Lung (tissue), 11 donors: ENCODE measurements at regions not wholly inside any gene's neighbourhood (a gene's known extent, or its start where the extent isn't known, plus 50 kb on each side); places are given as distances from the start of the nearest gene placed in this dataset.

ENCODE experiments used
- ATAC-seq: fragments of 200-7000 bp; cut with Tn5 transposase; one replicate; pipeline ENCODE4 v1.9.1; 2020; ENCODE audit warnings: moderate number of reproducible peaks; ENCODE audit not compliant: insufficient read depth, low FRiP score
- DNase-seq, 3 donors: peaks; one replicate each; pipeline ENCODE4 v3.0.0-alpha.2; 2013 to 2017
- H3K27ac ChIP-seq, 2 donors: one replicate each; pipeline ENCODE4 v1.5.1; 2013; ENCODE audit warnings: mild to moderate bottlenecking in 2 of 2, moderate library complexity in 2 of 2, control low read depth in 1 of 2, inconsistent platforms in 1 of 2, low read depth in 1 of 2, low read length in 1 of 2
- H3K27me3 ChIP-seq, 3 donors: one replicate each; pipeline ENCODE4 v1.5.1; 2013; ENCODE audit warnings: low read length in 2 of 3; ENCODE audit not compliant: control insufficient read depth in 3 of 3, insufficient read depth in 3 of 3
- H3K36me3 ChIP-seq, 4 donors: one replicate each; pipeline ENCODE4 v1.5.1; 2013; ENCODE audit warnings: low read length in 4 of 4, mild to moderate bottlenecking in 1 of 4, moderate library complexity in 1 of 4; ENCODE audit not compliant: control insufficient read depth in 4 of 4, insufficient read depth in 4 of 4
- H3K4me1 ChIP-seq, 5 donors: one replicate each; pipeline ENCODE4 v1.5.1; 2013; ENCODE audit warnings: low read length in 5 of 5, mild to moderate bottlenecking in 2 of 5, moderate library complexity in 1 of 5; ENCODE audit not compliant: control insufficient read depth in 5 of 5, insufficient read depth in 5 of 5
- H3K4me3 ChIP-seq: one replicate; pipeline ENCODE4 v1.5.1; 2013; ENCODE audit warnings: mild to moderate bottlenecking, control low read depth, moderate library complexity
- H3K9ac ChIP-seq, 2 donors: one replicate each; pipeline ENCODE4 v1.5.1; 2013; ENCODE audit warnings: low read length in 2 of 2, control low read depth in 1 of 2; ENCODE audit not compliant: insufficient read depth in 1 of 2
- H3K9me3 ChIP-seq, 4 donors: one replicate each; pipeline ENCODE4 v1.5.1; 2013; ENCODE audit warnings: low read length in 3 of 4, mild to moderate bottlenecking in 1 of 4, moderate library complexity in 1 of 4; ENCODE audit not compliant: control insufficient read depth in 4 of 4, insufficient read depth in 3 of 4
- CTCF ChIP-seq: IDR thresholded peaks from 2 replicates; pipeline ENCODE4 v1.5.1; 2012; ENCODE audit warnings: mild to moderate bottlenecking; ENCODE audit errors: control extremely low read depth, extremely low read depth
- WGBS, 2 donors: extraction: QIAGEN DNeasy Blood & Tissue Kit; methylation state at CpG; one replicate each; pipeline ENCODE4 v1.1.7; 2013; 5-methylcytosine and 5-hydroxymethylcytosine counted together
- donor health status: control.
- donor health status: control.
- donor health status: Bipolar disorder and iron deficiency.
- donor health status: healthy.
- donor health status: DM: yes; HTN: yes; CAD: no.

- WGBS, 2 donors = 37 to 42% methylated on average over 3 of the region's 3 CpGs
- Histone ChIP-seq H3K4me3 (no peak overlapping the region), H3K9ac (no peak overlapping the region), H3K4me1 (peaks cover 0 to 2% (median 0%) of the 10 kb centered on the region in 5 donors), H3K27ac (no peak overlapping the region), H3K27me3 (no peaks in the 10 kb centered on the region), H3K36me3 (no peaks in the 10 kb centered on the region), H3K9me3 (peaks cover 0 to 2% (median 0%) of the 10 kb centered on the region in 4 donors)
- DNase-seq = no peak
- no peak for TF ChIP-seq CTCF
- no peak for ATAC-seq
Observed at GRCh38 chr2:228527197-228527881, 345.9 kb upstream of the SPHKAP start.

- H3K27ac ChIP-seq = no peak overlapping the region
- H3K27me3 ChIP-seq = no peaks in the 10 kb centered on the region
- H3K4me1 ChIP-seq = peaks cover 0 to 2% (median 0%) of the 10 kb centered on the region in 5 donors
- no peak for TF ChIP-seq CTCF
- peaks cover 0 to 2% (median 0%) of the 10 kb centered on the region in 4 donors for H3K9me3 ChIP-seq
- DNase-seq = no peak
- no peak overlapping the region for H3K9ac ChIP-seq
- no peaks in the 10 kb centered on the region for H3K36me3 ChIP-seq
- no peak for ATAC-seq
- no peak overlapping the region for H3K4me3 ChIP-seq
- WGBS, 2 donors = 71 to 76% methylated on average over 1 of the region's 1 CpG
Observed at GRCh38 chr2:228526687-228527086, 345.2 kb upstream of the SPHKAP start.

DNA sequence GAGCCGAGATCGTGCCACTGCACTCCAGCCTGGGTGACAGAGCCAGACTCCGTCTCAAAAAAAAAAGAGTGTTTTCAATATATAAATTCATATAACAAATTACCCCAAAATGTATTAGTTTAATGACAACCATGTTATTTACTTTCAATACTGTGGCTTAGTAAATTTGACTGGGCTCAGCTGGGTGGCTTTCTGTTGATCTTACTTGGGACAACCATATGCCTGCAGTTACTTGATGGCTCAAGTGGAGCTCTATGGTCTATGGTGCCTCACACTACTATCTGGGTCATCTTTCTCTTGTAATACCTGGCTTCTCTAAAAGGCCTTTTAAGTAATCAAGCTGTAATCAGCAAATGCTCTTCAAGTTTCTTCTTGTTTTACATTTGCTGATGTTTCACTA, 341.5 kb upstream of the SPHKAP start:
- Histone ChIP-seq H3K27ac (no peak overlapping the region), H3K4me1 (peaks cover 0 to 2% (median 0%) of the 10 kb centered on the region in 5 donors), H3K9ac (no peak overlapping the region), H3K9me3 (peaks cover 0 to 2% (median 0%) of the 10 kb centered on the region in 4 donors), H3K36me3 (no peaks in the 10 kb centered on the region), H3K4me3 (no peak overlapping the region), H3K27me3 (no peaks in the 10 kb centered on the region)
- TF ChIP-seq CTCF = no peak
- DNase-seq = no peak
- no peak for ATAC-seq
- 94 to 97% methylated on average over 3 of the region's 3 CpGs for WGBS, 2 donors

GRCh38 chr2:228522276-228522675, 340.8 kb upstream of the SPHKAP start:
- WGBS, 2 donors = 59 to 64% methylated on average over 2 of the region's 2 CpGs
- no peaks in the 10 kb centered on the region for H3K4me1 ChIP-seq

More at GRCh38 chr2:228522276-228522675, 340.8 kb upstream of the SPHKAP start:
- Histone ChIP-seq H3K27ac (no peak overlapping the region), H3K4me3 (no peak overlapping the region), H3K27me3 (no peaks in the 10 kb centered on the region), H3K9ac (no peak overlapping the region), H3K9me3 (no peaks in the 10 kb centered on the region), H3K36me3 (no peaks in the 10 kb centered on the region)
- TF ChIP-seq CTCF = no peak
- DNase-seq (no peak), ATAC-seq (no peak)
